Loucy (cell line): ENCODE measurements at regions not wholly inside any gene's neighbourhood (a gene's known extent, or its start where the extent isn't known, plus 50 kb on each side); places are given as distances from the start of the nearest gene placed in this dataset.

Experiments
- EZH2phosphoT487 ChIP-seq: fragments of 200-600 bp; IDR thresholded peaks from 2 replicates; pipeline ENCODE4 v1.6.1; 2018; ENCODE audit warnings: antibody characterized with exemption, mild to moderate bottlenecking, moderate library complexity, borderline replicate concordance
- TF ChIP-seq, protein P1 (sequence below): fragments of 200-600 bp; sonication (generic); conservative IDR thresholded peaks from 2 replicates; pipeline ENCODE4 v1.5.1; 2014; ENCODE audit warnings: mild to moderate bottlenecking, antibody characterized with exemption, low read length

DNA sequence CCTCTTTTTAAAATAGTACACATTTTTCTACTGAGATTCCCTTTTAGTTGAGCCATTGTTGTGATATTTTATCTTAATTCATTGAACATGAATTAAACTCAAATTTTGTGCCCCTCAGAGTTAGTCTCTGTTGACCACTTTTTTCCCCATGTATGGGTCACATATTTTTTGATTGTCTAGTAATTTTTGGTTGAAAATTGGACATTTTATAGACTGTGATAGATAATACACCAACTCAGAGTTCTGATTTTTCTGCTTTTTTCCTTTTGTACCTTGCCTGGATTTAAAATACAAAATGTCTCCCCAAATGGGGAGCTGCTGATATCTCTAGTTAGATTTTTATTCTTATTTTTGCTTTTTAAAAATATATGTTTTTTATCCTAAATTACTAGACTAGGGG is 291.8 kb upstream of the CITED2 start:
- TF ChIP-seq, protein P1, sequence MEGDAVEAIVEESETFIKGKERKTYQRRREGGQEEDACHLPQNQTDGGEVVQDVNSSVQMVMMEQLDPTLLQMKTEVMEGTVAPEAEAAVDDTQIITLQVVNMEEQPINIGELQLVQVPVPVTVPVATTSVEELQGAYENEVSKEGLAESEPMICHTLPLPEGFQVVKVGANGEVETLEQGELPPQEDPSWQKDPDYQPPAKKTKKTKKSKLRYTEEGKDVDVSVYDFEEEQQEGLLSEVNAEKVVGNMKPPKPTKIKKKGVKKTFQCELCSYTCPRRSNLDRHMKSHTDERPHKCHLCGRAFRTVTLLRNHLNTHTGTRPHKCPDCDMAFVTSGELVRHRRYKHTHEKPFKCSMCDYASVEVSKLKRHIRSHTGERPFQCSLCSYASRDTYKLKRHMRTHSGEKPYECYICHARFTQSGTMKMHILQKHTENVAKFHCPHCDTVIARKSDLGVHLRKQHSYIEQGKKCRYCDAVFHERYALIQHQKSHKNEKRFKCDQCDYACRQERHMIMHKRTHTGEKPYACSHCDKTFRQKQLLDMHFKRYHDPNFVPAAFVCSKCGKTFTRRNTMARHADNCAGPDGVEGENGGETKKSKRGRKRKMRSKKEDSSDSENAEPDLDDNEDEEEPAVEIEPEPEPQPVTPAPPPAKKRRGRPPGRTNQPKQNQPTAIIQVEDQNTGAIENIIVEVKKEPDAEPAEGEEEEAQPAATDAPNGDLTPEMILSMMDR, result no peak
- TF ChIP-seq EZH2phosphoT487, result no peak
